ENCODE measurements at regions not wholly inside any gene's neighbourhood (a gene's known extent, or its start where the extent isn't known, plus 50 kb on each side); places are given as distances from the start of the nearest gene placed in this dataset.

GRCh38 chr6:2512802-2513201, 237.9 kb downstream of the MYLK4 start:
- Mint-ChIP-seq H3K36me3 (no peaks in the 10 kb centered on the region), H3K9me3 (no peaks in the 10 kb centered on the region), H3K27ac (no peak overlapping the region), H3K27me3 (peaks cover 19 to 50% of the 10 kb centered on the region in 2 donors), H3K4me3 (no peak overlapping the region), H3K4me1 (no peaks in the 10 kb centered on the region)
- Histone ChIP-seq H3K9me3 (ENCODE audit: low read length) (no peaks in the 10 kb centered on the region), H3K27me3 (ENCODE audit: insufficient read depth, low read length, poor library complexity, severe bottlenecking) (peaks cover 5% of the 10 kb centered on the region), H3K27ac (ENCODE audit: low read depth, low read length) (no peak overlapping the region), H3K36me3 (ENCODE audit: insufficient read depth, low read length) (no peaks in the 10 kb centered on the region), H3K4me1 (ENCODE audit: insufficient read depth, low read length) (no peaks in the 10 kb centered on the region), H3K4me3 (ENCODE audit: low read length) (no peak overlapping the region)
- CTCF ChIA-PET = no interaction called here
- DNase-seq = no peak
- POLR2A ChIA-PET = no interaction called here

DNA sequence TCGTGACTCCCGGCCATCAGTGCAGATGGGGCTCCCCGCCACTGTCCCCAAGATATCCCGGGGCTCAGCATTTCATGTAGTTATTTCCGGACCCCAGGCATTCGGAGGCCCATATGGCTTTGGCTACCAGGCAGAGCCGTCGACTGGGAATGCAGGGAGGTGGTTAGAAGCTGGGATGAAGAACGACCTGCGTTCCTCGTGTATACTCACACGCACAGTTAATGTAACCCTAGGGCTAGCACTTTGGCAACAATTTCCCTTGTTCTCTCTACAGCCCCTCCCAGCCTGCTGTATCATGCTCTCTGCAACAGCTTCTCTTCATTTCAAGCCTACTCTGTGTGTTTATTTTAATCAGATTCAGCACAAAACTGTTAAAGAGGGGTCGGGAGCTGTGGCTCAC, 240.4 kb downstream of the MYLK4 start:
- no peaks in the 10 kb centered on the region for H3K4me1 ChIP-seq (ENCODE audit: insufficient read depth, low read length)
- no peak overlapping the region for H3K27ac Mint-ChIP-seq
- CTCF ChIA-PET = no interaction called here
- H3K9me3 ChIP-seq (ENCODE audit: low read length) = no peaks in the 10 kb centered on the region
- no peaks in the 10 kb centered on the region for H3K36me3 Mint-ChIP-seq
- DNase-seq = no peak
- H3K4me3 ChIP-seq (ENCODE audit: low read length) = no peak overlapping the region
- no peaks in the 10 kb centered on the region for H3K4me1 Mint-ChIP-seq
- POLR2A ChIA-PET = no interaction called here
- peaks cover 0 to 5% (median 0%) of the 10 kb centered on the region in 5 donors for H3K9me3 Mint-ChIP-seq
- no peaks in the 10 kb centered on the region for H3K36me3 ChIP-seq (ENCODE audit: insufficient read depth, low read length)
- H3K4me3 Mint-ChIP-seq = no peak overlapping the region
- H3K27me3 Mint-ChIP-seq = peaks cover 13 to 72% of the 10 kb centered on the region in 2 donors
- H3K27me3 ChIP-seq (ENCODE audit: insufficient read depth, low read length, poor library complexity, severe bottlenecking) = peaks cover 7% of the 10 kb centered on the region
- no peak overlapping the region for H3K27ac ChIP-seq (ENCODE audit: low read depth, low read length)

- no peak overlapping the region for H3K4me3 ChIP-seq (ENCODE audit: low read length)
- ChIA-PET CTCF (no interaction called here), POLR2A (no interaction called here)
- Mint-ChIP-seq H3K36me3 (no peaks in the 10 kb centered on the region), H3K9me3 (peaks cover 0 to 5% (median 0%) of the 10 kb centered on the region in 5 donors), H3K27me3 (peaks cover 13 to 68% of the 10 kb centered on the region in 2 donors), H3K27ac (peak overlapping the region in 1 of 8 donors; percentile 65), H3K4me1 (no peaks in the 10 kb centered on the region), H3K4me3 (no peak overlapping the region)
- no peak for DNase-seq
- H3K27ac ChIP-seq (ENCODE audit: low read depth, low read length) = no peak overlapping the region
- no peaks in the 10 kb centered on the region for H3K9me3 ChIP-seq (ENCODE audit: low read length)
- H3K27me3 ChIP-seq (ENCODE audit: insufficient read depth, low read length, poor library complexity, severe bottlenecking) = peaks cover 7% of the 10 kb centered on the region
- H3K4me1 ChIP-seq (ENCODE audit: insufficient read depth, low read length) = no peaks in the 10 kb centered on the region
- H3K36me3 ChIP-seq (ENCODE audit: insufficient read depth, low read length) = no peaks in the 10 kb centered on the region
Measured at GRCh38 chr6:2509711-2510110, 241.0 kb downstream of the MYLK4 start.

DNA sequence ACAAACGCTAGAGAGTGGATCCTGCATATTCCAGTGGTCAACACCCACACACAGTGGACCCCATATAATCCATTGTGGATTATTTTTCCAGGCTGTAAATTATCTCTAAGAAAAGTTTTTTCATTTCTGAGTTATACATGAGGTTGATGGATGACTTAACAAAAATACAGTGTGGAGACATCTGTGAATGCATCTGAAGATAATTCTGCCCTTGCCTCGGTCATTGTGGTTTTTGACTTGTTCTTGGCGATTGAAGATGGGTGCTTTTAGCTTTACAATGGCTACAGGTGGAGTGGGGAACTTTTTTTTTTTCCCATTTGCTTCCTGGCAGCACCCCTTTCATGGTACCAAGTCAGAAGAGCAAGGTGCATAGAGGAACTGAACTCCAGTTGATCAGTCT, 242.7 kb downstream of the MYLK4 start:
- Mint-ChIP-seq H3K27ac (no peak overlapping the region), H3K4me1 (no peaks in the 10 kb centered on the region), H3K36me3 (no peaks in the 10 kb centered on the region), H3K27me3 (peaks cover 13 to 57% of the 10 kb centered on the region in 2 donors), H3K4me3 (no peak overlapping the region), H3K9me3 (peaks cover 0 to 5% (median 0%) of the 10 kb centered on the region in 5 donors)
- Histone ChIP-seq H3K27me3 (ENCODE audit: insufficient read depth, low read length, poor library complexity, severe bottlenecking) (peaks cover 7% of the 10 kb centered on the region), H3K27ac (ENCODE audit: low read depth, low read length) (no peak overlapping the region), H3K4me1 (ENCODE audit: insufficient read depth, low read length) (no peaks in the 10 kb centered on the region), H3K4me3 (ENCODE audit: low read length) (no peak overlapping the region), H3K9me3 (ENCODE audit: low read length) (no peaks in the 10 kb centered on the region), H3K36me3 (ENCODE audit: insufficient read depth, low read length) (no peaks in the 10 kb centered on the region)
- POLR2A ChIA-PET = no interaction called here
- CTCF ChIA-PET = no interaction called here
- no peak for DNase-seq

GRCh38 chr6:2507521-2508037, 243.1 kb downstream of the MYLK4 start:
- H3K4me1 Mint-ChIP-seq = no peaks in the 10 kb centered on the region
- H3K27me3 Mint-ChIP-seq = peaks cover 16 to 55% of the 10 kb centered on the region in 2 donors
- no peak for DNase-seq
- ChIA-PET POLR2A (no interaction called here), CTCF (no interaction called here)
- H3K27ac ChIP-seq (ENCODE audit: low read depth, low read length) = no peak overlapping the region
- H3K4me3 ChIP-seq (ENCODE audit: low read length) = no peak overlapping the region
- peaks cover 0 to 5% (median 0%) of the 10 kb centered on the region in 5 donors for H3K9me3 Mint-ChIP-seq
- no peaks in the 10 kb centered on the region for H3K4me1 ChIP-seq (ENCODE audit: insufficient read depth, low read length)
- no peak overlapping the region for H3K27ac Mint-ChIP-seq
- H3K4me3 Mint-ChIP-seq = no peak overlapping the region
- H3K36me3 ChIP-seq (ENCODE audit: insufficient read depth, low read length) = no peaks in the 10 kb centered on the region
- H3K27me3 ChIP-seq (ENCODE audit: insufficient read depth, low read length, poor library complexity, severe bottlenecking) = peaks cover 7% of the 10 kb centered on the region
- no peaks in the 10 kb centered on the region for H3K9me3 ChIP-seq (ENCODE audit: low read length)
- H3K36me3 Mint-ChIP-seq = no peaks in the 10 kb centered on the region

DNA sequence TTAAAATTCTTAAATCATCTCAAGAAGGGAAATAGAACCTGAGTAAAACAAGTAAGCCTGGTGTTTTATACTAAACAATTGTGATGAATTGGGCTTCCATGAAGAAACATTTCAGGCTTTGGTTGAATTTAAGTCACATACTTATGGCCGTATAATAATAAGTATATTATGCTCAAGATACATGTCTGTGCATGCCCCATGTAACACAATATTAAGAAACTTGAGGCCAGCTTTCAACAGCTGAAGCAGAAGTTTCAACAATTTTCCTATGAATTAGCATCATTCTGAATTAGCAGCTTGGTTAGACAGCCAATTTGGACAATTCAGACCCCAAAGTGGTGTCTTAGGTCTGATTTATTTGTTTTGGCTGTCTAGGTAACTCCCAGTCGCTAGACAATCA, 243.7 kb downstream of the MYLK4 start:
- no peak overlapping the region for H3K27ac ChIP-seq (ENCODE audit: low read depth, low read length)
- Mint-ChIP-seq H3K9me3 (peaks cover 0 to 5% (median 0%) of the 10 kb centered on the region in 5 donors), H3K27me3 (peaks cover 16 to 54% of the 10 kb centered on the region in 2 donors), H3K4me3 (no peak overlapping the region), H3K4me1 (no peaks in the 10 kb centered on the region), H3K27ac (no peak overlapping the region), H3K36me3 (no peaks in the 10 kb centered on the region)
- peaks cover 7% of the 10 kb centered on the region for H3K27me3 ChIP-seq (ENCODE audit: insufficient read depth, low read length, poor library complexity, severe bottlenecking)
- no peaks in the 10 kb centered on the region for H3K36me3 ChIP-seq (ENCODE audit: insufficient read depth, low read length)
- H3K4me3 ChIP-seq (ENCODE audit: low read length) = no peak overlapping the region
- CTCF ChIA-PET = no interaction called here
- no peaks in the 10 kb centered on the region for H3K9me3 ChIP-seq (ENCODE audit: low read length)
- no peak for DNase-seq
- H3K4me1 ChIP-seq (ENCODE audit: insufficient read depth, low read length) = no peaks in the 10 kb centered on the region
- POLR2A ChIA-PET = no interaction called here

- DNase-seq = no peak
- Histone ChIP-seq H3K27ac (ENCODE audit: low read depth, low read length) (no peak overlapping the region), H3K4me3 (ENCODE audit: low read length) (no peak overlapping the region), H3K27me3 (ENCODE audit: insufficient read depth, low read length, poor library complexity, severe bottlenecking) (peaks cover 7% of the 10 kb centered on the region), H3K36me3 (ENCODE audit: insufficient read depth, low read length) (no peaks in the 10 kb centered on the region), H3K9me3 (ENCODE audit: low read length) (no peaks in the 10 kb centered on the region), H3K4me1 (ENCODE audit: insufficient read depth, low read length) (no peaks in the 10 kb centered on the region)
- peaks cover 0 to 5% (median 0%) of the 10 kb centered on the region in 5 donors for H3K9me3 Mint-ChIP-seq
- POLR2A ChIA-PET = no interaction called here
- CTCF ChIA-PET = no interaction called here
- H3K36me3 Mint-ChIP-seq = no peaks in the 10 kb centered on the region
- no peak overlapping the region for H3K27ac Mint-ChIP-seq
- H3K4me3 Mint-ChIP-seq = no peak overlapping the region
- H3K4me1 Mint-ChIP-seq = no peaks in the 10 kb centered on the region
- H3K27me3 Mint-ChIP-seq = peaks cover 10 to 48% of the 10 kb centered on the region in 2 donors
Measured at GRCh38 chr6:2505624-2506023, 245.1 kb downstream of the MYLK4 start.

DNA sequence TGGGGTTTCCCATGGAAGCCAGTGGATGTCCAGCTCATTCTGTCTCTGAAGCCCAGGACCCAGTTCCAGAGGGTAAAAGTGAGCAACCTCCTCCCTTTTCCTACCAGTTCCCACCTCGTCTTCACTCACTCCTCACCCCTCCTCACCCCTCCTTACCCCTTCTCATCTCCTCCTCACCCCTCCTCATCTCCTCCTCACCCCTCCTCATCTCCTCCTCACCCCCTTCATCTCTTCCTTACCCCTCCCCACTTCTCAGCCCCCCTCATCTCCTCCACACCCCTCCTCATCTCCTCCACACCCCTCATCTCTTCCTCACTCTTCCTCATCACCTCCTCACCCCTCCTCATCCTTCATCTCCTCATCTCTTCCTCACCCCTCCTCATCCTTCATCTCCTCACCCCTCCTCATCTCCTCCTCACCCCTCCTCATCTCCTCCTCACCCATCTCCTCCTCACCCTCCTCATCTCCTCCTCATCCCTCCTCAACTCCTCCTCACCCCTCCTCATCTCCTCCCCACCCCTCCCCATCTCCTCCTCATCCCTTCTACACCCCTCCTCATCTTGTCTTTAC, 246.1 kb downstream of the MYLK4 start:
- Histone ChIP-seq H3K27me3 (ENCODE audit: insufficient read depth, low read length, poor library complexity, severe bottlenecking) (peaks cover 7% of the 10 kb centered on the region), H3K36me3 (ENCODE audit: insufficient read depth, low read length) (no peaks in the 10 kb centered on the region), H3K9me3 (ENCODE audit: low read length) (no peaks in the 10 kb centered on the region), H3K4me3 (ENCODE audit: low read length) (no peak overlapping the region), H3K27ac (ENCODE audit: low read depth, low read length) (no peak overlapping the region), H3K4me1 (ENCODE audit: insufficient read depth, low read length) (no peaks in the 10 kb centered on the region)
- Mint-ChIP-seq H3K9me3 (peaks cover 0 to 6% (median 0%) of the 10 kb centered on the region in 5 donors), H3K4me1 (no peaks in the 10 kb centered on the region), H3K4me3 (no peak overlapping the region), H3K27me3 (peaks cover 10 to 40% of the 10 kb centered on the region in 2 donors), H3K36me3 (no peaks in the 10 kb centered on the region), H3K27ac (no peak overlapping the region)
- no peak for DNase-seq
- ChIA-PET POLR2A (no interaction called here), CTCF (no interaction called here)

Measured in CD8-positive, alpha-beta memory T cell (primary cell).